ENCODE measurements at regions not wholly inside any gene's neighbourhood (a gene's known extent, or its start where the extent isn't known, plus 50 kb on each side); places are given as distances from the start of the nearest gene placed in this dataset.

GRCh38 chr10:84908491-84908890 lies 580.1 kb downstream of the CCSER2 start:
- TF ChIP-seq CTCF (IDR thresholded peaks at IDR 0.05 in 4 of 5, conservative IDR thresholded peaks at IDR 0.05 in 1 of 5) (no peak), POLR2A (IDR thresholded peaks at IDR 0.05) (no peak)
